ENCODE measurements at regions not wholly inside any gene's neighbourhood (a gene's known extent, or its start where the extent isn't known, plus 50 kb on each side); places are given as distances from the start of the nearest gene placed in this dataset.
A peak's percentile ranks its signal among the peaks of the same experiment; 100 is the strongest.

DNA sequence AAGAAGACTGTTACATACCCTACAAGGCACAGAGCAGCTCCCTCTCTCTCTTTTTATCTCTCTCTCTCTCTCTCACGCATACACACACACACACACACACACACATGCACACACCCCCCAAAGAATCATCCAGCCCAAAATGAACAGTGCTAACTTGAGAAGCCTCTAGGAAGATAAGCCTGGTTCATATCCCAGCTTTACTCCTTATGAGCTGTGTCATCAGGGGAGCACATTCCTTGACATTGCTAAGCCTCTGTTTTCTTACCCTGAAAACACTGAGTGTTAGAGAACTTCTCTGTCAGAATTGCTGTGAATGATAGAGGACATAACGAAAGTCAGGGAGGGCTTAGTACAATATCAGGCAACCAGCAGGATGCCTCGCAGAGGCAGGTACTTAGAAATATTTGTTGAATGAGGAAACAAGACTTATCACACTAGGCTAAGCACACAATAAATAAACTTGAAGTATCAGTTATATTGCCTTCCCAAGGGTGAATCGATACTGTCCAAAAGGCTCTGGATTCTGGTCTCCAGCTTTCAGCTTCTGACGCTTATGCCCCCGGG lies 725.6 kb upstream of the ID2 start:
- no peak for DNase-seq (ENCODE audit: low read depth, low spot score)

DNA sequence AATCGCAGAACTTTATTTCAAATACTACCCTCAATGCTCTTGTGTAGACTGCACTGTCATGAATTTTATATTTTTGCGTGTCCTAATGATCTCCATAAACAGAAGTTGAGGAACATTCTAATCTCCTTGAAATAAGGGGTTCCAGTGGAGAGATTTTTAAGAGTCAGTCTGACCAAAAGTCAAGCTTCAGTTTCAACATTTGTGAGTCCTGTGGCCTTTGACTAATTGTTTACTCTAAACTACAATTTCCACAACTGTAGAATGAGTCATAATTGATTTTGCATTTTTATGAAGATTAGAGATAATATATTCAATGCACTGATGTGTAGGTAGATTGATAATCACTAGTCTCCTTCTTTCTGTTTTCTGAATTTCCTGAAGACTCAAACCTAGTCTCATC lies 720.3 kb upstream of the ID2 start:
- no peak for DNase-seq (ENCODE audit: low read depth, low spot score)

DNA sequence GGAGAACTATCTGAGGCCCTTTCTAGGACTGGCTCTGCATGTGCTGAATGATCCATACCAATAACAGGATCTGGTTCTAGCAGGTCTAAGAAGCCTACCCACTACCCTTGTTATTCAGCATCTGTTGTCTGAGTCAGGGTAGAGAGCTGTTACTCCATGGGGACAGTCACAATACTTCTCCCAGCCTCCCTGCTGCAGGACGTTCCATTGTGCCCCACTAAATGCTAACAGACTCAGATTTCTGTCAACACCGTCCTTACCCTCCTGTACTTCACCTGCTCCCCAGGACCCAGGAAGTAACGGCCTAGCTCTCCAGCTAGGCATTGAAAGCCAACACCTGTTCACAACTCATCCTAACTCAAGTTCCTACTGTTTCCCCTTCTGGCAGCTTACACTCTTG lies 719.7 kb upstream of the ID2 start:
- DNase-seq (ENCODE audit: low read depth, low spot score) = no peak

DNA sequence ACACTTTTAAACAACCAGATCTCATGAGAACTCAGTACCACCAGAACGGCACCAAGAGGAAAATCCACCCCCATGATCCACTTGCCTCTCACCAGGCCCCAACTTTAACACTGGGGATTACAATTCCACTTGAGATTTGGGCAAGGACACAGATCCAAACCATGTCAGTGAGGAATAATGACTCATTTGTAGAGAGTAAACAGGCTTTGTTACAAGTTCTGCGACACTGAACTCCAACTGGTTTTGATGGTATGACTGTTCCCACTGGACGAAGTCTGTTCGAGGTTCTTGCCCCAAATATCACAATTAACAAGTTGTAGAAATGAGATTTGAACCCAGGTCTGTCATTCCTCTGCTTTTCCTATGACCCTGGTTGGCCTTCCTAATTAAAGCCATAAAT lies 718.1 kb upstream of the ID2 start:
- peak; percentile 7 for DNase-seq (ENCODE audit: low read depth, low spot score)

GRCh38 chr2:7966032-7966431 lies 715.8 kb upstream of the ID2 start:
- no peak for DNase-seq (ENCODE audit: low read depth, low spot score)

- no peak for DNase-seq (ENCODE audit: low read depth, low spot score)
These were observed 714.0 kb upstream of the ID2 start for GRCh38 chr2:7967707-7968405.

GRCh38 chr2:7969756-7970515 lies 711.9 kb upstream of the ID2 start:
- no peak for DNase-seq (ENCODE audit: low read depth, low spot score)

DNA sequence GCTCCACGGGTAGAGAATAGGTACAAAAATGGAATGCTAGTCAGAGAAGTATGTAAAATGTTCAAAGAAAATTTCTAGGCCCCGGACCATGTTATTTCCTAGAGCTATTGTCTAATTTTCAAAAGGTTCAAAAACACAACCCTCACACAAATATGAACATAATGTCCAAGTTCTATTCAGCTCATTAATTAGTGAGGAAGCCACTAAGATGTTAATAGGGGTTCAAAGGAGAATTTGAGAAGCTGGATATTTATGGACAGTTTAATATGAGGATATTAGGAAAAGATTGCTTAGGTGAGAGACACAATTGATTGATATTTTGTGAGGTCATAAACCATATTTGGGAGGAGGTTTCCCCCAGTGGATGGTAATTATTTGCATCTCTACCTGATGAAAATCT lies 710.6 kb upstream of the ID2 start:
- DNase-seq (ENCODE audit: low read depth, low spot score) = no peak

GRCh38 chr2:7971841-7972240 lies 710.0 kb upstream of the ID2 start:
- DNase-seq (ENCODE audit: low read depth, low spot score) = no peak

- no peak for DNase-seq (ENCODE audit: low read depth, low spot score)
These were observed 709.2 kb upstream of the ID2 start for GRCh38 chr2:7972670-7973069.

GRCh38 chr2:7973801-7974480 lies 707.9 kb upstream of the ID2 start:
- no peak for DNase-seq (ENCODE audit: low read depth, low spot score)

GRCh38 chr2:7974936-7975335 lies 706.9 kb upstream of the ID2 start:
- DNase-seq (ENCODE audit: low read depth, low spot score) = no peak

- DNase-seq (ENCODE audit: low read depth, low spot score) = no peak
These were observed 705.6 kb upstream of the ID2 start for GRCh38 chr2:7976206-7976605.

DNA sequence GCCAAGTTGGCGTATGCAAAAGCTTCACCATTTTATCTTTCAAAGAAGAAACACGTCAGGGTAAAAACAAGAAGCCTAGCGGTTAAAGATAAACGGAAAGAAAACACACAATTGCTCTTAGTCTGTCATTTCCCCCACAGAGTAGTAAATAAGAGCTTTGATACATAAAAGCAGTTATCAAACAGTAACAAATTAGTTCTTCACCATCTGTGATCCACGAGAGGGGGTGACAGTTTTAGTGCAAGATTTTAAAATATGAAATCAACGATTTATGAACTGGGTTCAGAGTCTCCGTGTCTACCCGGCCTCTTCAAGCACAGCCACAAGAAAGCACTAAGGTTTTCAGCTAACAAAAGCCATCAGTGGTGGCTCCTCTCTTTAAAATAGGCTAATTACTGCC lies 703.9 kb upstream of the ID2 start:
- no peak for DNase-seq (ENCODE audit: low read depth, low spot score)

- DNase-seq (ENCODE audit: low read depth, low spot score) = no peak
These were observed 699.8 kb upstream of the ID2 start for GRCh38 chr2:7982054-7982453.

DNA sequence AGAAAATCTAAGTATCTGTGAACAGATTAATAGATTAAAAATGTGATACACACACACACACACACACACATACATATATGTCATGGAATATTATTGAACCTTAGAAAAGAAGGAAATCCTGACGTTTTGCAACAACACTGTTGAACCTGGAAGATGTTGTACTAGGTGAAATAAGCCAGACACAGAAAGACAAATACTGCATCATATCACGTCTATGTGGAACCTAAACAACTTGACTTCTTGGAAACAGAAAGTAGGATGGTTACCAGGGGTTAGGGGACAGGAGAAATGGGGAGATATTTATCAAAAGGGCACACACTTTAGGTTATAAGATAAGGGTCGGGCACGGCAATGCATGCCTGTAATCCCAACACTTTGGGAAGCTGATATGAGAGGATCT lies 698.4 kb upstream of the ID2 start:
- DNase-seq (ENCODE audit: low read depth, low spot score) = no peak

DNA sequence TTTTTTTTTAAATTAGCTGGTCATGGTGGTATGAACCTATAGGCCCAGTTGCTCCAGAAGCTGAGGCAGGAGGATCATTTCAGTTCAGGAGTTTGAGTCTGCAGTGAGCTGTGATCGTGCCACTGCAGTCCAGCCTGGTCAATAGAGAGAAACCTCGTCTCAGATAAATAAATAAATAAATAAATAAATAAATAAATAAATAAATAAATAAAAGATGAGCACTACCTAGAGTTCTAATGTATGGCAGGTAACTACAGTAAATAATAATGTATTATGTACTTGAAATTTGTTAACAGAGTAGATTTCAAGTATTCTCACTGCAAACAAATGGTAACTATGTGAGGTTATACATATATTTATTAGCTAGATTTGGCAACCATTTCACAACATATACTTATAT lies 697.9 kb upstream of the ID2 start:
- no peak for DNase-seq (ENCODE audit: low read depth, low spot score)

DNA sequence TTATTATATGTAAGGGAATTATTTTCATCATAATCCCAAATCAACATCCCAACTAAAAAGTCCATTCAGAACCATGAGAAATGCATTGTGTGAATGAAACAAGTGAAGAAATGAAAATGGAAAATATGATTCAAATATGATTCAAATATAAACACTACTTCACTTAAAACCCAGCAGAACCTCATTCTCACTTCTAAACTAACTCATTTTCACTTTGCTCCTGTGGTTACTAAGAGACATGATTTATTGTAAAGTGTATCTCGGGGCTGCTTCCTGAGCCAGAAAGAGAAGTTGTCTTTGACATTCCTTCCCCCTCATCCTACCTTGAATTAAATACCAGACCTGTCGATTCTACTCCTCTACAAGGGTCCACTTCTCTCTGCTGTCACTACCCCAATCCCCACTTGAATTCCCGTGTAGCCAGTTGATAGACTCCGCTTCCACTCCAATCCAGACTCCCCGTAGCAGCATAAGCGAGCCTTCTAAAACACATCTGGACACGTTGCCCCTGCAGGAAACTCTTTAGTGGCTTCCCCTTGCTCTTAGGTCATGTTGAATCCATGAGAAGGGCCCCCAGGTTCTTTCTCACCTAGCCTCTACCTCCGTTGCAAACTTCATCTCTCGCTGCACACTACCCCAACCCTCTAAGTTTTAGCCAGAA lies 697.0 kb upstream of the ID2 start:
- DNase-seq (ENCODE audit: low read depth, low spot score) = no peak

DNA sequence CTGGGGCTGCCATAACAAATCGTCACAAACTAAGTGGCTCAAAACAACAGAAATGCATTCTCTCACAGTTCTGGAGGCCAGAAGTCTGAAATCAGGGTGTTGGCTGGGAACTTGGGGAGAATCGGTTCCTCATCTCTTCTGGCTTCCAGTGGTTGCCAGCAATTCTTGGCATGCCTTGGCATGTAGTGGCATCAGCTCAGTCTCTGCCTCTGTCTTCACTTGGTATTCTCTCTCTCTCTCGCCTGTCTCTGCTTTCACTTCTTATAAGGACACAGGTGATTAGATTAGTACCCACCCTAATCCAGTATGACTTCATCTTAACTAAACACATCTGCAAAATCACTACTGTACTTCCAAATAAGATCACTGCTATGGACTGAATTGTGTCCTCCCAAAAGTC lies 695.4 kb upstream of the ID2 start:
- DNase-seq (ENCODE audit: low read depth, low spot score) = no peak

GRCh38 chr2:7987992-7988391 lies 693.9 kb upstream of the ID2 start:
- no peak for DNase-seq (ENCODE audit: low read depth, low spot score)

DNA sequence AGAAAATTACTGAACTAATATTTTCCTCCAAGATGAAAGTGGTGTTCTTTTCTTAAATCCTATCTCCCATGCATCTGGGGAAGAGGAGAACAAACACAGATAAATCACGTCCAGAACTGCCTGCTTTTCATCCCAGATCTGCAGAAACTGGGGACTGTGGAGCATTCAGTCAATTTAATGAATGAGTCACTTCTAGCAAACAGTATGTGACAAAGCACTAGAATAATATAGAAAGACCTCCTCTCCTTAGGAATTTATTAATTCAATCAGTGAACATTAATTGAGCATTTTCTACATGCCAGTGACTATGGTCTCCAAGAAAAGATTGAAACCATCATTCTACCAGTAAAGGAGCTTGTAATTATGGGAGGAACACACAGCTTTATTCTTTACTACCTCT lies 693.4 kb upstream of the ID2 start:
- no peak for DNase-seq (ENCODE audit: low read depth, low spot score)

DNA sequence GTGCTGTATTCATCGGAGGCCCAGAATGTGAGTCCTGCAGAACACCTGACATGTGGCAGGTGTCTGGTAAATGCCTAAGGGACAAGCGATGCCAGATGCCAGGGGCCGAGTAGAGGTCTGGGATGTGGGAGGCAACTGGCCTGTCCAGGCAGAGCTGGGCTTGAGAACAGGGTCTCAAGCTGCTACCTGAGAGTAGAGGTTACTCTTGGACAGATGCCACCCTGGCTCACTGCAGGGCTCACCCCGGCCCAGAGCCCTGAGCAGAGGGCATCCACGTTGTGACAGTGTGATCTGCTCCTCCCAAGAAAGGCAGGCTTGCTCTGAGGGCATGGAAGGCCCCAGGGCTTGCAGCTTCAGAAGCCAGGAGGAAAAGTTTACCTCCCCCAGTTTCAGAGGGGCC lies 692.0 kb upstream of the ID2 start:
- no peak for DNase-seq (ENCODE audit: low read depth, low spot score)

All from astrocyte of the hippocampus (primary cell).